ENCODE measurements at regions not wholly inside any gene's neighbourhood (a gene's known extent, or its start where the extent isn't known, plus 50 kb on each side); places are given as distances from the start of the nearest gene placed in this dataset.

- Histone ChIP-seq H3K27me3 (no peaks in the 10 kb centered on the region), H3K4me1 (no peaks in the 10 kb centered on the region), H3K27ac (no peak overlapping the region), H3K36me3 (no peaks in the 10 kb centered on the region), H3K4me3 (no peak overlapping the region), H3K9me3 (replicated peaks) (no peaks in the 10 kb centered on the region)
- DNase-seq: no peak
These were observed 692.2 kb upstream of the LINC00305 start for GRCh38 chr18:64840911-64841701.

- H3K27me3 ChIP-seq: no peaks in the 10 kb centered on the region
- no peak overlapping the region for H3K4me3 ChIP-seq
- no peaks in the 10 kb centered on the region for H3K36me3 ChIP-seq
- H3K4me1 ChIP-seq: no peaks in the 10 kb centered on the region
- no peaks in the 10 kb centered on the region for H3K9me3 ChIP-seq (replicated peaks)
- DNase-seq: no peak
- H3K27ac ChIP-seq: no peak overlapping the region
These were observed 661.5 kb upstream of the LINC00305 start for GRCh38 chr18:64810354-64810753.

- H3K4me1 ChIP-seq: no peaks in the 10 kb centered on the region
- DNase-seq: no peak
- no peaks in the 10 kb centered on the region for H3K9me3 ChIP-seq (replicated peaks)
- no peaks in the 10 kb centered on the region for H3K27me3 ChIP-seq
- H3K36me3 ChIP-seq: no peaks in the 10 kb centered on the region
- H3K4me3 ChIP-seq: no peak overlapping the region
- H3K27ac ChIP-seq: no peak overlapping the region
These were observed 660.9 kb upstream of the LINC00305 start for GRCh38 chr18:64809801-64810200.

- Histone ChIP-seq H3K9me3 (replicated peaks) (no peaks in the 10 kb centered on the region), H3K36me3 (no peaks in the 10 kb centered on the region), H3K27ac (no peak overlapping the region), H3K4me3 (no peak overlapping the region), H3K4me1 (no peaks in the 10 kb centered on the region), H3K27me3 (no peaks in the 10 kb centered on the region)
- DNase-seq: no peak
These were observed 658.7 kb upstream of the LINC00305 start for GRCh38 chr18:64807560-64807959.

- DNase-seq: no peak
- Histone ChIP-seq H3K27me3 (no peaks in the 10 kb centered on the region), H3K9me3 (replicated peaks) (no peaks in the 10 kb centered on the region), H3K4me3 (no peak overlapping the region), H3K36me3 (no peaks in the 10 kb centered on the region), H3K27ac (no peak overlapping the region), H3K4me1 (no peaks in the 10 kb centered on the region)
These were observed 657.8 kb upstream of the LINC00305 start for GRCh38 chr18:64806691-64807090.

GRCh38 chr18:64806232-64806631 is 657.3 kb upstream of the LINC00305 start:
- H3K27me3 ChIP-seq: no peaks in the 10 kb centered on the region
- no peak overlapping the region for H3K4me3 ChIP-seq
- H3K36me3 ChIP-seq: no peaks in the 10 kb centered on the region
- H3K27ac ChIP-seq: no peak overlapping the region
- no peak for DNase-seq
- H3K4me1 ChIP-seq: no peaks in the 10 kb centered on the region
- H3K9me3 ChIP-seq (replicated peaks): no peaks in the 10 kb centered on the region

GRCh38 chr18:64803471-64803870 is 654.6 kb upstream of the LINC00305 start:
- no peak overlapping the region for H3K27ac ChIP-seq
- H3K36me3 ChIP-seq: no peaks in the 10 kb centered on the region
- no peak for DNase-seq
- no peaks in the 10 kb centered on the region for H3K9me3 ChIP-seq (replicated peaks)
- H3K4me1 ChIP-seq: no peaks in the 10 kb centered on the region
- H3K4me3 ChIP-seq: no peak overlapping the region
- H3K27me3 ChIP-seq: no peaks in the 10 kb centered on the region

GRCh38 chr18:64800151-64800550 is 651.3 kb upstream of the LINC00305 start:
- no peaks in the 10 kb centered on the region for H3K4me1 ChIP-seq
- H3K27ac ChIP-seq: no peak overlapping the region
- H3K9me3 ChIP-seq (replicated peaks): no peaks in the 10 kb centered on the region
- no peaks in the 10 kb centered on the region for H3K36me3 ChIP-seq
- H3K27me3 ChIP-seq: no peaks in the 10 kb centered on the region
- no peak overlapping the region for H3K4me3 ChIP-seq
- DNase-seq: no peak

GRCh38 chr18:64799376-64799775 is 650.5 kb upstream of the LINC00305 start:
- no peak overlapping the region for H3K4me3 ChIP-seq
- H3K4me1 ChIP-seq: no peaks in the 10 kb centered on the region
- DNase-seq: peak; percentile 11 to 44
- no peaks in the 10 kb centered on the region for H3K27me3 ChIP-seq
- H3K9me3 ChIP-seq (replicated peaks): no peaks in the 10 kb centered on the region
- no peak overlapping the region; the same call in 1 of the 2 replicates for H3K27ac ChIP-seq
- no peaks in the 10 kb centered on the region for H3K36me3 ChIP-seq

- no peaks in the 10 kb centered on the region for H3K9me3 ChIP-seq (replicated peaks)
- no peak overlapping the region for H3K27ac ChIP-seq
- no peaks in the 10 kb centered on the region for H3K4me1 ChIP-seq
- H3K36me3 ChIP-seq: no peaks in the 10 kb centered on the region
- no peak overlapping the region for H3K4me3 ChIP-seq
- no peak for DNase-seq
- H3K27me3 ChIP-seq: no peaks in the 10 kb centered on the region
These were observed 642.3 kb upstream of the LINC00305 start for GRCh38 chr18:64791236-64791635.

GRCh38 chr18:64785686-64786085 is 636.8 kb upstream of the LINC00305 start:
- H3K27me3 ChIP-seq: no peaks in the 10 kb centered on the region
- no peaks in the 10 kb centered on the region for H3K36me3 ChIP-seq
- no peak overlapping the region for H3K4me3 ChIP-seq
- no peak overlapping the region for H3K27ac ChIP-seq
- H3K9me3 ChIP-seq (replicated peaks): no peaks in the 10 kb centered on the region
- no peak for DNase-seq
- H3K4me1 ChIP-seq: no peaks in the 10 kb centered on the region

GRCh38 chr18:64777556-64777955 is 628.7 kb upstream of the LINC00305 start:
- DNase-seq: no peak
- no peak overlapping the region for H3K27ac ChIP-seq
- H3K4me3 ChIP-seq: no peak overlapping the region
- no peaks in the 10 kb centered on the region for H3K27me3 ChIP-seq
- H3K36me3 ChIP-seq: no peaks in the 10 kb centered on the region
- H3K9me3 ChIP-seq (replicated peaks): no peaks in the 10 kb centered on the region
- H3K4me1 ChIP-seq: no peaks in the 10 kb centered on the region

GRCh38 chr18:64765908-64766307 is 617.0 kb upstream of the LINC00305 start:
- no peak for DNase-seq
- Histone ChIP-seq H3K9me3 (replicated peaks) (no peaks in the 10 kb centered on the region), H3K4me3 (no peak overlapping the region), H3K36me3 (no peaks in the 10 kb centered on the region), H3K4me1 (no peaks in the 10 kb centered on the region), H3K27ac (no peak overlapping the region), H3K27me3 (no peaks in the 10 kb centered on the region)

- no peaks in the 10 kb centered on the region for H3K27me3 ChIP-seq
- H3K36me3 ChIP-seq: no peaks in the 10 kb centered on the region
- H3K4me3 ChIP-seq: no peak overlapping the region
- no peaks in the 10 kb centered on the region for H3K4me1 ChIP-seq
- no peak for DNase-seq
- no peak overlapping the region for H3K27ac ChIP-seq
- no peaks in the 10 kb centered on the region for H3K9me3 ChIP-seq (replicated peaks)
These were observed 603.8 kb upstream of the LINC00305 start for GRCh38 chr18:64752707-64753106.

GRCh38 chr18:64749884-64750283 is 601.0 kb upstream of the LINC00305 start:
- H3K36me3 ChIP-seq: no peaks in the 10 kb centered on the region
- no peak overlapping the region for H3K27ac ChIP-seq
- H3K4me3 ChIP-seq: no peak overlapping the region
- DNase-seq: no peak
- no peaks in the 10 kb centered on the region for H3K4me1 ChIP-seq
- H3K27me3 ChIP-seq: no peaks in the 10 kb centered on the region
- H3K9me3 ChIP-seq (replicated peaks): no peaks in the 10 kb centered on the region

- no peaks in the 10 kb centered on the region for H3K36me3 ChIP-seq
- no peak overlapping the region for H3K27ac ChIP-seq
- no peaks in the 10 kb centered on the region for H3K27me3 ChIP-seq
- peak in 1 of 2 experiments; percentile 1 for DNase-seq
- H3K9me3 ChIP-seq (replicated peaks): no peaks in the 10 kb centered on the region
- no peak overlapping the region for H3K4me3 ChIP-seq
- H3K4me1 ChIP-seq: no peaks in the 10 kb centered on the region
These were observed 598.9 kb upstream of the LINC00305 start for GRCh38 chr18:64747803-64748202.

All from SJCRH30 (cell line).